GM12878 (cell line): ENCODE measurements at regions not wholly inside any gene's neighbourhood (a gene's known extent, or its start where the extent isn't known, plus 50 kb on each side); places are given as distances from the start of the nearest gene placed in this dataset.
"Not testable (repeated sequence)": the region's sequence is repeated elsewhere in the genome, so short reads cannot be mapped to it uniquely, and the experiment has no call there.

Experiments used
- ATAC-seq: fragments of 200-7000 bp; cut with Tn5 transposase; 3 replicates; pipeline ENCODE4 v1.9.1; 2020; ENCODE audit warnings: mild to moderate bottlenecking, moderate library complexity
- BruUV-seq: library from RNA; stranded (reverse); fragments of 400-500 nt; replicated peaks from 2 replicates; lab custom pipeline; 2021; lab: Mats Ljungman, UMichigan
- CTCF ChIA-PET: fragments of 300-600 bp; sonication (Branson Sonifier 250); formaldehyde crosslinking; extraction: SDS; loops from one replicate; lab custom pipeline; 2021; ENCODE audit warnings: inconsistent platforms; lab: Yijun Ruan, JAX
- POLR2A ChIA-PET: fragments of 350-600 bp; formaldehyde crosslinking; extraction: SDS; loops from one replicate; lab custom pipeline; 2021; ENCODE audit warnings: inconsistent platforms; lab: Charles Lee
- RAD21 ChIA-PET: fragments of 300-600 bp; sonication (Branson Sonifier 250); formaldehyde crosslinking; loops from one replicate; lab custom pipeline; 2023; ENCODE audit warnings: antibody characterized with exemption; ENCODE audit not compliant: unreplicated experiment; lab: Charles Lee
- SMC1A ChIA-PET: fragments of 300-600 bp; sonication (Branson Sonifier 250); formaldehyde crosslinking; loops from one replicate; lab custom pipeline; 2023; ENCODE audit not compliant: unreplicated experiment, uncharacterized antibody; lab: Charles Lee
- DNase-seq: peaks from one replicate; pipeline ENCODE4 v3.0.0-alpha.2; 2011; ENCODE audit warnings: low read depth, low spot score
- FAIRE-seq: peaks from 3 replicates; lab custom pipeline; 2011; peaks lifted over from hg19 to GRCh38; lab: Jason Lieb, UNC
- H2AFZ ChIP-seq: 2 replicates; pipeline ENCODE4 v1.6.0; 2011; ENCODE audit warnings: low read depth, low read length, control low read depth; ENCODE audit not compliant: control insufficient read depth
- H3K27ac ChIP-seq: 2 replicates; pipeline ENCODE4 v1.5.1; 2011; ENCODE audit warnings: control low read depth; ENCODE audit not compliant: control insufficient read depth, insufficient read depth
- H3K27me3 ChIP-seq, 2 experiments: replicated peaks in 1 of 2; 2 replicates each; pipeline versions ENCODE4 v1.6.0 to v1.6.1; 2011; ENCODE audit warnings: low read length in 1 of 2; ENCODE audit not compliant: control insufficient read depth in 2 of 2, insufficient read depth in 2 of 2
- H3K36me3 ChIP-seq, 2 experiments: 2 replicates each; pipeline ENCODE4 v1.5.1; 2011; ENCODE audit warnings: low read length in 1 of 2; ENCODE audit not compliant: control insufficient read depth in 2 of 2, insufficient read depth in 2 of 2
- H3K4me1 ChIP-seq: 2 replicates; pipeline ENCODE4 v1.6.1; 2011; ENCODE audit warnings: mild to moderate bottlenecking, low read length, moderate library complexity, mixed read lengths; ENCODE audit not compliant: control insufficient read depth, insufficient read depth
- H3K4me2 ChIP-seq: 2 replicates; pipeline ENCODE4 v1.6.0; 2011; ENCODE audit warnings: control low read depth; ENCODE audit not compliant: control insufficient read depth, insufficient read depth
- H3K4me3 ChIP-seq: fragments of 200-600 bp; sonication (generic); 2 replicates; pipeline ENCODE4 v1.5.1; 2016
- H3K79me2 ChIP-seq: 2 replicates; pipeline ENCODE4 v1.6.0; 2011; ENCODE audit warnings: low read length; ENCODE audit not compliant: control insufficient read depth, insufficient read depth
- H3K9ac ChIP-seq: 2 replicates; pipeline ENCODE4 v1.8.0; 2011; ENCODE audit warnings: low read length, control low read depth, mixed read lengths; ENCODE audit not compliant: control insufficient read depth, insufficient read depth
- H3K9me3 ChIP-seq: replicated peaks from 3 replicates; pipeline ENCODE4 v1.5.1; 2011; ENCODE audit warnings: mild to moderate bottlenecking, low read length; ENCODE audit not compliant: control insufficient read depth, insufficient read depth
- H4K20me1 ChIP-seq: 2 replicates; pipeline ENCODE4 v1.6.0; 2011; ENCODE audit not compliant: control insufficient read depth, insufficient read depth
- ATF7 ChIP-seq: fragments of 450-650 bp; IDR thresholded peaks from 2 replicates; pipeline ENCODE4 v1.6.1; 2016; ENCODE audit warnings: low read depth, mild to moderate bottlenecking
- DPF2 ChIP-seq: fragments of 450-650 bp; IDR thresholded peaks from 2 replicates; pipeline ENCODE4 v1.6.1; 2017; ENCODE audit warnings: mild to moderate bottlenecking
- EP300 ChIP-seq, 2 experiments: fragments of 150-350 bp in 1 of 2; IDR thresholded peaks; 2 replicates each; pipeline ENCODE4 v1.6.1; 2011 to 2012; ENCODE audit warnings: low read depth in 2 of 2, low read length in 2 of 2, borderline replicate concordance in 1 of 2, improper control_type of control experiment in 1 of 2, inconsistent platforms in 1 of 2; ENCODE audit not compliant: control insufficient read depth in 1 of 2
- ESRRA ChIP-seq: IDR thresholded peaks from 2 replicates; pipeline ENCODE4 v1.6.1; 2012; ENCODE audit warnings: mild to moderate bottlenecking, low read length, improper control_type of control experiment
- EZH2 ChIP-seq: IDR thresholded peaks from 2 replicates; pipeline ENCODE4 v1.6.1; 2012; ENCODE audit warnings: low read depth, mild to moderate bottlenecking, control low read depth, inconsistent platforms, low read length, borderline replicate concordance; ENCODE audit not compliant: control insufficient read depth
- MXI1 ChIP-seq: fragments of 150-350 bp; IDR thresholded peaks from 2 replicates; pipeline ENCODE4 v1.6.1; 2011; ENCODE audit warnings: low read depth, mild to moderate bottlenecking, inconsistent platforms, low read length, improper control_type of control experiment
- POLR2AphosphoS5 ChIP-seq: IDR thresholded peaks from 2 replicates; pipeline ENCODE4 v1.6.1; 2011; ENCODE audit warnings: mild to moderate bottlenecking, low read length, inconsistent platforms
- RB1 ChIP-seq: fragments of 450-650 bp; formaldehyde crosslinking; IDR thresholded peaks from 2 replicates; pipeline ENCODE4 v1.6.1; 2017; ENCODE audit warnings: mild to moderate bottlenecking, borderline replicate concordance
- ZNF207 ChIP-seq: fragments of 450-650 bp; IDR thresholded peaks from 2 replicates; pipeline ENCODE4 v1.6.1; 2014; ENCODE audit warnings: antibody characterized with exemption, mild to moderate bottlenecking, borderline replicate concordance
- WGBS: methylation state at CpG from one replicate; pipeline ENCODE4 v1.1.6; 2016; ENCODE audit warnings: low lambda C conversion rate; ENCODE audit not compliant: insufficient replicate concordance, insufficient coverage; ENCODE audit errors: missing lambda C conversion rate; 5-methylcytosine and 5-hydroxymethylcytosine counted together
- in situ Hi-C: fragments of 300-500 bp; cut with MboI; formaldehyde crosslinking; loops from 9 replicates; pipeline ENCODE4 v1.14.3; 2018; ENCODE audit warnings: mixed read lengths
- intact Hi-C: fragments of 100-400 bp; cut with micrococcal nuclease; formaldehyde crosslinking; loops from one replicate; pipeline ENCODE4 v1.14.2; 2022; ENCODE audit not compliant: unreplicated experiment
- TF ChIP-seq, protein P1 (sequence below): fragments of 150-350 bp; IDR thresholded peaks from 2 replicates; pipeline ENCODE4 v1.6.1; 2014; ENCODE audit warnings: mild to moderate bottlenecking, low read depth, low read length
- TF ChIP-seq, protein P2 (sequence below): fragments of 450-650 bp; IDR thresholded peaks from 2 replicates; pipeline ENCODE4 v1.6.1; 2017; ENCODE audit warnings: mild to moderate bottlenecking, moderate library complexity

DNA sequence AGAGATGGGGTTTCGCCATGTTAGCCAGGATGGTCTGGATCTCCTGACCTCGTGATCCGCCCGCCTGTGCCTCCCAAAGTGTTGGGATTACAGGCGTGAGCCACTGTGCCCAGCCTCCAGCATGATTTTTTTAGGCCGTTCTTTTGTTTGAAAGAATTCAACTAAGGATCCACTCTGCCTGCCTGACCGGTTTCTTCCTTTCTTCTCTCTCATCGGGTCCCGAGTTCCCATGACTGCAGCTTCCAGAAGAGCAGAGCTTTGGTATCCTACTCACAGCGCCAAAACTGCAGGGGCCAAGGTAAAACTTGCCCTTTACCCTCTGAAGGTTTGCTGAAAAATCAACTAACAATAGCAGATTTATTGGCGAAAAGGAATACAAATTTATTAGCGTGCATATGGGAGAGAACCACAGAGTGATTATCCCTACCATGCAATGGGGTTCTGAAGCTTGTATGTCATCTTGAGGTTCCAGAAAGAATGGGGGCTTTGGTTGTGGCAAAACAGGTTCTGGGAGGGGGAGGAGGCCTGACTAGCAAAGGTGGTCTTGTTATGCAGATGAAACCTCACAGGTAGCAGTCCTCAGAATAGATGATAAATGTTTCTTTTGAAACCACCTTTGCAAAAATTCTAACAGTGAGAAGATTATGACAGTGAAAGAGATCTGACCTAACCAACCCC, 87.0 kb upstream of the MSH6 start:
- Histone ChIP-seq H2AFZ (no peak overlapping the region), H3K79me2 (no peaks in the 10 kb centered on the region), H3K9me3 (no peaks in the 10 kb centered on the region), H3K27ac (no peak overlapping the region), H3K36me3 (no peaks in the 10 kb centered on the region), H3K9ac (no peak overlapping the region), H3K27me3 (no peaks in the 10 kb centered on the region), H3K4me2 (no peak overlapping the region), H3K4me3 (no peak overlapping the region), H4K20me1 (no peaks in the 10 kb centered on the region), H3K4me1 (peaks cover 24% of the 10 kb centered on the region)
- intact Hi-C loops (loop anchor here (2.0 kb wide), 1 partner anchor 29 kb away; no protein-coding TSS in a partner anchor), in situ Hi-C loops (no loop called here)
- no TSS peak for BruUV-seq
- WGBS, result 23% methylated on average over 8 of the region's 12 CpGs
- no peak for TF ChIP-seq DPF2
- TF ChIP-seq, protein P1, sequence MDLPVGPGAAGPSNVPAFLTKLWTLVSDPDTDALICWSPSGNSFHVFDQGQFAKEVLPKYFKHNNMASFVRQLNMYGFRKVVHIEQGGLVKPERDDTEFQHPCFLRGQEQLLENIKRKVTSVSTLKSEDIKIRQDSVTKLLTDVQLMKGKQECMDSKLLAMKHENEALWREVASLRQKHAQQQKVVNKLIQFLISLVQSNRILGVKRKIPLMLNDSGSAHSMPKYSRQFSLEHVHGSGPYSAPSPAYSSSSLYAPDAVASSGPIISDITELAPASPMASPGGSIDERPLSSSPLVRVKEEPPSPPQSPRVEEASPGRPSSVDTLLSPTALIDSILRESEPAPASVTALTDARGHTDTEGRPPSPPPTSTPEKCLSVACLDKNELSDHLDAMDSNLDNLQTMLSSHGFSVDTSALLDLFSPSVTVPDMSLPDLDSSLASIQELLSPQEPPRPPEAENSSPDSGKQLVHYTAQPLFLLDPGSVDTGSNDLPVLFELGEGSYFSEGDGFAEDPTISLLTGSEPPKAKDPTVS, result no peak
- no peak for TF ChIP-seq RB1
- no peak for TF ChIP-seq ATF7
- TF ChIP-seq MXI1, result no peak
- no peak for TF ChIP-seq EZH2
- TF ChIP-seq ESRRA, result no peak
- TF ChIP-seq EP300 (IDR thresholded peaks at IDR 0.05; ENCODE audit: borderline replicate concordance in 1 of 2, control insufficient read depth in 1 of 2, low read depth in 2 of 2, low read length in 2 of 2), result no peak
- TF ChIP-seq, protein P2, sequence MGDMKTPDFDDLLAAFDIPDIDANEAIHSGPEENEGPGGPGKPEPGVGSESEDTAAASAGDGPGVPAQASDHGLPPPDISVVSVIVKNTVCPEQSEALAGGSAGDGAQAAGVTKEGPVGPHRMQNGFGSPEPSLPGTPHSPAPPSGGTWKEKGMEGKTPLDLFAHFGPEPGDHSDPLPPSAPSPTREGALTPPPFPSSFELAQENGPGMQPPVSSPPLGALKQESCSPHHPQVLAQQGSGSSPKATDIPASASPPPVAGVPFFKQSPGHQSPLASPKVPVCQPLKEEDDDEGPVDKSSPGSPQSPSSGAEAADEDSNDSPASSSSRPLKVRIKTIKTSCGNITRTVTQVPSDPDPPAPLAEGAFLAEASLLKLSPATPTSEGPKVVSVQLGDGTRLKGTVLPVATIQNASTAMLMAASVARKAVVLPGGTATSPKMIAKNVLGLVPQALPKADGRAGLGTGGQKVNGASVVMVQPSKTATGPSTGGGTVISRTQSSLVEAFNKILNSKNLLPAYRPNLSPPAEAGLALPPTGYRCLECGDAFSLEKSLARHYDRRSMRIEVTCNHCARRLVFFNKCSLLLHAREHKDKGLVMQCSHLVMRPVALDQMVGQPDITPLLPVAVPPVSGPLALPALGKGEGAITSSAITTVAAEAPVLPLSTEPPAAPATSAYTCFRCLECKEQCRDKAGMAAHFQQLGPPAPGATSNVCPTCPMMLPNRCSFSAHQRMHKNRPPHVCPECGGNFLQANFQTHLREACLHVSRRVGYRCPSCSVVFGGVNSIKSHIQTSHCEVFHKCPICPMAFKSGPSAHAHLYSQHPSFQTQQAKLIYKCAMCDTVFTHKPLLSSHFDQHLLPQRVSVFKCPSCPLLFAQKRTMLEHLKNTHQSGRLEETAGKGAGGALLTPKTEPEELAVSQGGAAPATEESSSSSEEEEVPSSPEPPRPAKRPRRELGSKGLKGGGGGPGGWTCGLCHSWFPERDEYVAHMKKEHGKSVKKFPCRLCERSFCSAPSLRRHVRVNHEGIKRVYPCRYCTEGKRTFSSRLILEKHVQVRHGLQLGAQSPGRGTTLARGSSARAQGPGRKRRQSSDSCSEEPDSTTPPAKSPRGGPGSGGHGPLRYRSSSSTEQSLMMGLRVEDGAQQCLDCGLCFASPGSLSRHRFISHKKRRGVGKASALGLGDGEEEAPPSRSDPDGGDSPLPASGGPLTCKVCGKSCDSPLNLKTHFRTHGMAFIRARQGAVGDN, result no peak
- TF ChIP-seq ZNF207, result no peak
- no peak for TF ChIP-seq POLR2AphosphoS5
- ChIA-PET RAD21 (interaction anchor here (0.9 kb wide), 1 partner anchor 39 kb away, joined by 4 read pairs; no protein-coding TSS in a partner anchor), POLR2A (interaction anchor here (0.8 kb wide), 1 partner anchor 30 kb away, joined by 3 read pairs; no protein-coding TSS in a partner anchor), SMC1A (interaction anchor here (0.8 to 2.4 kb wide), 4 partner anchors 12 to 31 kb away, joined by 3 to 6 read pairs (median 4); no protein-coding TSS in a partner anchor), CTCF (interaction anchor here (0.6 to 1.6 kb wide), 2 partner anchors 40 to 71 kb away, joined by 3 to 5 read pairs; no protein-coding TSS in a partner anchor)
- DNase-seq (no peak), FAIRE-seq (no peak), ATAC-seq (no peak)

DNA sequence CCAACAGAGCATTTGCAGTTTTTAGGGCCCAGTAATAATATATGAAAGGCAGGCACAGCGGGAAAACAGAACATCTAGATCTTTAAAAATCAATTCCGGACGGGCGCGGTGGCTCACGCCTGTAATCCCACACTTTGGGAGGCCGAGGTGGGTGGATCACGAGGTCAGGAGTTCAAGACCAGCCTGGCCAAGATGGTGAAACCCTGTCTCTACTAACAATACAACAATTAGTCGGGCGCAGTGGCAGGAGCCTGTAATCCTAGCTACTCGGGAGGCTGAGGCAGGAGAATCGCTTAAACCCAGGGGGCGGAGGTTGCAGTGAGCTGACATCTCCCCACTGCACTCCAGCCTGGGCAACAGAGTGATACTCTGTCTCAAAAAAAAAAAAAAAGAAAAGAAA, 88.5 kb upstream of the MSH6 start:
- H3K4me2 ChIP-seq, H3K4me3 ChIP-seq, H4K20me1 ChIP-seq, H3K9me3 ChIP-seq, H3K9ac ChIP-seq, intact Hi-C loops, BruUV-seq, ATAC-seq, DNase-seq, in situ Hi-C loops, H3K36me3 ChIP-seq, H3K27me3 ChIP-seq, H3K27ac ChIP-seq, FAIRE-seq, H2AFZ ChIP-seq, H3K79me2 ChIP-seq: not testable (repeated sequence)
- 85% methylated on average over 13 of the region's 13 CpGs for WGBS
- H3K4me1 ChIP-seq, result peaks cover 32% of the 10 kb centered on the region
- ChIA-PET POLR2A (interaction anchor here (0.5 kb wide), 1 partner anchor 213 kb away, joined by 6 read pairs; no protein-coding TSS in a partner anchor), CTCF (interaction anchor here (1.6 kb wide), 1 partner anchor 73 kb away, joined by 5 read pairs; no protein-coding TSS in a partner anchor), RAD21 (interaction anchor here (1.0 kb wide), 1 partner anchor 25 kb away, joined by 4 read pairs; no protein-coding TSS in a partner anchor), SMC1A (interaction anchor here (0.9 to 2.4 kb wide), 2 partner anchors 13 to 14 kb away, joined by 4 to 6 read pairs; no protein-coding TSS in a partner anchor)
